Keratinocyte (primary cell): ENCODE measurements at regions not wholly inside any gene's neighbourhood (a gene's known extent, or its start where the extent isn't known, plus 50 kb on each side); places are given as distances from the start of the nearest gene placed in this dataset.

Experiments used
- DNase-seq: peaks from one replicate; pipeline ENCODE4 v3.0.0-alpha.2; 2011; ENCODE audit warnings: low read depth, missing footprints, low spot score
- FAIRE-seq: peaks from 2 replicates; lab custom pipeline; 2011; peaks lifted over from hg19 to GRCh38; lab: Jason Lieb, UNC
- H2AFZ ChIP-seq: 2 replicates; pipeline ENCODE4 v1.6.0; 2012; ENCODE audit warnings: low read length, control low read depth, inconsistent platforms; ENCODE audit not compliant: control insufficient read depth
- H3K27ac ChIP-seq: 2 replicates; pipeline ENCODE4 v1.5.1; 2011; ENCODE audit warnings: low read length; ENCODE audit not compliant: control insufficient read depth, insufficient read depth
- H3K27me3 ChIP-seq: 3 replicates; pipeline ENCODE4 v1.6.0; 2011; ENCODE audit warnings: low read length; ENCODE audit not compliant: control insufficient read depth, insufficient read depth; ENCODE audit errors: extremely low read depth
- H3K36me3 ChIP-seq, 2 experiments: 2 replicates in 1 of 2; 3 replicates in 1 of 2; pipeline ENCODE4 v1.5.1; 2011; ENCODE audit warnings: low read length in 2 of 2, mild to moderate bottlenecking in 1 of 2; ENCODE audit not compliant: control insufficient read depth in 2 of 2, insufficient read depth in 2 of 2; ENCODE audit errors: extremely low read depth in 1 of 2
- H3K4me1 ChIP-seq: 3 replicates; pipeline ENCODE4 v1.5.1; 2011; ENCODE audit warnings: low read length; ENCODE audit not compliant: control insufficient read depth, insufficient read depth; ENCODE audit errors: extremely low read depth
- H3K4me2 ChIP-seq: 3 replicates; pipeline ENCODE4 v1.6.0; 2011; ENCODE audit warnings: low read depth, low read length; ENCODE audit not compliant: control insufficient read depth, insufficient read depth; ENCODE audit errors: extremely low read depth
- H3K4me3 ChIP-seq, 3 experiments: fragments of 200-600 bp in 1 of 3; sonication (generic) in 1 of 3; 2 replicates in 2 of 3; 3 replicates in 1 of 3; pipeline ENCODE4 v1.5.1; 2011 to 2016; ENCODE audit warnings: low read length in 3 of 3, mild to moderate bottlenecking in 3 of 3, control low read depth in 2 of 3, inconsistent platforms in 1 of 3, low read depth in 1 of 3, mixed read lengths in 1 of 3, mixed run types in 1 of 3, moderate library complexity in 1 of 3; ENCODE audit not compliant: control insufficient read depth in 2 of 3, insufficient read depth in 2 of 3; ENCODE audit errors: extremely low read depth in 1 of 3
- H3K79me2 ChIP-seq: 2 replicates; pipeline ENCODE4 v1.6.0; 2012; ENCODE audit warnings: low read length; ENCODE audit not compliant: control insufficient read depth, insufficient read depth
- H3K9ac ChIP-seq: 3 replicates; pipeline ENCODE4 v1.6.0; 2011; ENCODE audit warnings: low read length; ENCODE audit not compliant: control insufficient read depth, insufficient read depth; ENCODE audit errors: extremely low read depth
- H3K9me1 ChIP-seq: 3 replicates; pipeline ENCODE4 v1.6.0; 2011; ENCODE audit warnings: low read length; ENCODE audit not compliant: control insufficient read depth, insufficient read depth; ENCODE audit errors: extremely low read depth
- H3K9me3 ChIP-seq: 2 replicates; pipeline ENCODE4 v1.5.1; 2012; ENCODE audit warnings: low read depth, low read length; ENCODE audit not compliant: control insufficient read depth
- H4K20me1 ChIP-seq: 3 replicates; pipeline ENCODE4 v1.6.0; 2011; ENCODE audit warnings: low read length; ENCODE audit not compliant: control insufficient read depth, insufficient read depth; ENCODE audit errors: extremely low read depth
- EZH2 ChIP-seq: IDR thresholded peaks from one replicate; pipeline ENCODE4 v1.6.1; 2012; ENCODE audit warnings: inconsistent platforms, mild to moderate bottlenecking, low read length, moderate library complexity
- dilution Hi-C: fragments of 300-500 bp; cut with MboI; formaldehyde crosslinking; loops from one replicate; pipeline ENCODE4 v1.7.0; 2020; ENCODE audit warnings: low sequenced_read_pairs; ENCODE audit not compliant: extremely low pct_ligation_motif_present
- TF ChIP-seq, protein P1 (sequence below), 3 experiments: IDR thresholded peaks in 1 of 3; conservative IDR thresholded peaks in 1 of 3; optimal IDR thresholded peaks in 1 of 3; 2 replicates in 2 of 3; 3 replicates in 1 of 3; pipeline versions ENCODE3 to v1.5.1; 2011; ENCODE audit warnings: low read length in 3 of 3, mild to moderate bottlenecking in 3 of 3, moderate library complexity in 2 of 3, control low read depth in 1 of 3, inconsistent platforms in 1 of 3; ENCODE audit not compliant: insufficient read depth in 2 of 3; ENCODE audit errors: extremely low read depth in 1 of 3

DNA sequence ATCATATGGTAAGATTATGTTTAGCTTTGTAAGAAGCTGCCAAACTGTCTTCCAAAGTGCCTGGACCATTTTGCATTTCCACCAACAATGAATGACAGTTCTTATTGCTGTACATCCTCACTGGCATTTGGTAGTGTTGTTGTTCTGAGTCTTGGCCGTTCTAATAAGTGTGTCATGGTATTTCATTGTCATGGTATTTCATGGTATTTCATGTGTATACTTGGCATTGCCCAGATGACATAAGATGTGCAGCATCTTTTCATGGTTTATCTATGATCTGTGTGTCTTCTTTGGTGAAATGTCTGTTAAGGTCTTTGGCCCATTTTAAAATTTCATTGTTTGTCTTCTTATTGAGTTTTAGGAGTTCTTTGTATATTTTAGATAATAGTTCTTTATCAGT, 224.4 kb downstream of the BCAS1 start:
- Histone ChIP-seq H2AFZ (no peak overlapping the region), H3K27ac (peak overlapping the region; percentile 2), H3K4me1 (peaks cover 27% of the 10 kb centered on the region), H3K27me3 (no peaks in the 10 kb centered on the region), H3K4me3 (no peak overlapping the region), H3K36me3 (no peaks in the 10 kb centered on the region), H3K4me2 (no peak overlapping the region), H3K79me2 (no peaks in the 10 kb centered on the region), H3K9me1 (no peaks in the 10 kb centered on the region), H3K9me3 (no peaks in the 10 kb centered on the region), H3K9ac (no peak overlapping the region), H4K20me1 (no peaks in the 10 kb centered on the region)
- dilution Hi-C loops: no loop called here
- FAIRE-seq (peak; percentile 43), DNase-seq (no peak)
- no peak for TF ChIP-seq EZH2
- TF ChIP-seq, protein P1, sequence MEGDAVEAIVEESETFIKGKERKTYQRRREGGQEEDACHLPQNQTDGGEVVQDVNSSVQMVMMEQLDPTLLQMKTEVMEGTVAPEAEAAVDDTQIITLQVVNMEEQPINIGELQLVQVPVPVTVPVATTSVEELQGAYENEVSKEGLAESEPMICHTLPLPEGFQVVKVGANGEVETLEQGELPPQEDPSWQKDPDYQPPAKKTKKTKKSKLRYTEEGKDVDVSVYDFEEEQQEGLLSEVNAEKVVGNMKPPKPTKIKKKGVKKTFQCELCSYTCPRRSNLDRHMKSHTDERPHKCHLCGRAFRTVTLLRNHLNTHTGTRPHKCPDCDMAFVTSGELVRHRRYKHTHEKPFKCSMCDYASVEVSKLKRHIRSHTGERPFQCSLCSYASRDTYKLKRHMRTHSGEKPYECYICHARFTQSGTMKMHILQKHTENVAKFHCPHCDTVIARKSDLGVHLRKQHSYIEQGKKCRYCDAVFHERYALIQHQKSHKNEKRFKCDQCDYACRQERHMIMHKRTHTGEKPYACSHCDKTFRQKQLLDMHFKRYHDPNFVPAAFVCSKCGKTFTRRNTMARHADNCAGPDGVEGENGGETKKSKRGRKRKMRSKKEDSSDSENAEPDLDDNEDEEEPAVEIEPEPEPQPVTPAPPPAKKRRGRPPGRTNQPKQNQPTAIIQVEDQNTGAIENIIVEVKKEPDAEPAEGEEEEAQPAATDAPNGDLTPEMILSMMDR (optimal IDR thresholded peaks at IDR 0.05 in 1 of 3, IDR thresholded peaks at IDR 0.05 in 1 of 3, conservative IDR thresholded peaks at IDR 0.05 in 1 of 3; ENCODE audit: extremely low read depth in 1 of 3, insufficient read depth in 2 of 3, low read length in 3 of 3): no peak

DNA sequence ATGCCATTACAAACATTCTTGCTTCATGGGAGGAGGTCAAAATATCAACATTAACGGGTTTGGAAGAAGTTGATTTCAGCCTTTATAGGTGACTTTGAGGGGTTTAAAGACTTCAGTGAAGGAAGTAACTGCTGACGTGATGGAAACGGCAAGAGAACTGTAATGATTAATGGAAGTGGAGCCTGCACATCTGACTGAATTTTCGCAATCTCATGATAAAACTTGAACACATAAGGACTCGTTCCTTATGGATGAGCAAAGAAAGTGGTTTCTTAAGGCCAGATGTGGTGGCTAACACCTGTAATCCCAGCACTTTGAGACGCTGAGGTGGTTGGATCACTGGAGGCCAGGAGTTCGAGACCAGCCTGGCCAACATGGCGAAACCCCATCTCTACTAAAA, 226.1 kb downstream of the BCAS1 start:
- H3K36me3 ChIP-seq: no peaks in the 10 kb centered on the region
- H3K4me1 ChIP-seq: peaks cover 31% of the 10 kb centered on the region
- H3K27ac ChIP-seq: no peak overlapping the region
- H2AFZ ChIP-seq: no peak overlapping the region
- no peak overlapping the region for H3K4me2 ChIP-seq
- no peak overlapping the region for H3K4me3 ChIP-seq
- no peaks in the 10 kb centered on the region for H3K79me2 ChIP-seq
- no peaks in the 10 kb centered on the region for H3K27me3 ChIP-seq
- H3K9me1 ChIP-seq: no peaks in the 10 kb centered on the region
- no peak for DNase-seq
- no peaks in the 10 kb centered on the region for H3K9me3 ChIP-seq
- dilution Hi-C loops: no loop called here
- no peak overlapping the region for H3K9ac ChIP-seq
- TF ChIP-seq, protein P1 (optimal IDR thresholded peaks at IDR 0.05 in 1 of 3, IDR thresholded peaks at IDR 0.05 in 1 of 3, conservative IDR thresholded peaks at IDR 0.05 in 1 of 3; ENCODE audit: extremely low read depth in 1 of 3, insufficient read depth in 2 of 3, low read length in 3 of 3): no peak
- no peak for TF ChIP-seq EZH2
- FAIRE-seq: no peak
- no peaks in the 10 kb centered on the region for H4K20me1 ChIP-seq
